ENCODE measurements at regions not wholly inside any gene's neighbourhood (a gene's known extent, or its start where the extent isn't known, plus 50 kb on each side); places are given as distances from the start of the nearest gene placed in this dataset.
A peak's percentile ranks its signal among the peaks of the same experiment; 100 is the strongest.
"Not testable (repeated sequence)": the region's sequence is repeated elsewhere in the genome, so short reads cannot be mapped to it uniquely, and the experiment has no call there.

- DNase-seq, result no peak
These were observed 101.6 kb upstream of the SLC1A4 start for GRCh38 chr2:64887565-64887964.

GRCh38 chr2:64888591-64889309, 100.4 kb upstream of the SLC1A4 start:
- no peak for DNase-seq

- DNase-seq, result no peak
These were observed 99.4 kb upstream of the SLC1A4 start for GRCh38 chr2:64889803-64890202.

- DNase-seq, result not testable (repeated sequence)
These were observed 92.6 kb upstream of the SLC1A4 start for GRCh38 chr2:64896572-64896971.

- DNase-seq, result no peak
These were observed 89.9 kb upstream of the SLC1A4 start for GRCh38 chr2:64899081-64899865.

GRCh38 chr2:64899876-64900275, 89.3 kb upstream of the SLC1A4 start:
- DNase-seq, result peak in 1 of 2 donors; percentile 8

GRCh38 chr2:64904413-64905329, 84.5 kb upstream of the SLC1A4 start:
- peak in 1 of 2 donors; percentile 17 for DNase-seq

GRCh38 chr2:64905338-64906024, 83.7 kb upstream of the SLC1A4 start:
- DNase-seq, result peak in 1 of 2 donors; percentile 14

- no peak for DNase-seq
These were observed 82.2 kb upstream of the SLC1A4 start for GRCh38 chr2:64906853-64907536.

- no peak for DNase-seq
These were observed 80.8 kb upstream of the SLC1A4 start for GRCh38 chr2:64908406-64908805.

- DNase-seq, result no peak
These were observed 78.7 kb upstream of the SLC1A4 start for GRCh38 chr2:64910523-64910922.

GRCh38 chr2:64910972-64911433, 78.2 kb upstream of the SLC1A4 start:
- DNase-seq, result no peak

- no peak for DNase-seq
These were observed 75.8 kb upstream of the SLC1A4 start for GRCh38 chr2:64913357-64913869.

- no peak for DNase-seq
These were observed 75.0 kb upstream of the SLC1A4 start for GRCh38 chr2:64914247-64914646.

- peak in 1 of 2 donors; percentile 87 for DNase-seq
These were observed 74.3 kb upstream of the SLC1A4 start for GRCh38 chr2:64914735-64915509.

GRCh38 chr2:64915510-64915900, 73.7 kb upstream of the SLC1A4 start:
- no peak for DNase-seq

GRCh38 chr2:64918220-64918886, 70.8 kb upstream of the SLC1A4 start:
- no peak for DNase-seq

GRCh38 chr2:64919261-64919660, 69.9 kb upstream of the SLC1A4 start:
- DNase-seq, result no peak

- no peak for DNase-seq
These were observed 66.5 kb upstream of the SLC1A4 start for GRCh38 chr2:64922482-64923384.

Data from bone marrow (tissue), 2 donors.